ENCODE measurements at regions not wholly inside any gene's neighbourhood (a gene's known extent, or its start where the extent isn't known, plus 50 kb on each side); places are given as distances from the start of the nearest gene placed in this dataset.

DNA sequence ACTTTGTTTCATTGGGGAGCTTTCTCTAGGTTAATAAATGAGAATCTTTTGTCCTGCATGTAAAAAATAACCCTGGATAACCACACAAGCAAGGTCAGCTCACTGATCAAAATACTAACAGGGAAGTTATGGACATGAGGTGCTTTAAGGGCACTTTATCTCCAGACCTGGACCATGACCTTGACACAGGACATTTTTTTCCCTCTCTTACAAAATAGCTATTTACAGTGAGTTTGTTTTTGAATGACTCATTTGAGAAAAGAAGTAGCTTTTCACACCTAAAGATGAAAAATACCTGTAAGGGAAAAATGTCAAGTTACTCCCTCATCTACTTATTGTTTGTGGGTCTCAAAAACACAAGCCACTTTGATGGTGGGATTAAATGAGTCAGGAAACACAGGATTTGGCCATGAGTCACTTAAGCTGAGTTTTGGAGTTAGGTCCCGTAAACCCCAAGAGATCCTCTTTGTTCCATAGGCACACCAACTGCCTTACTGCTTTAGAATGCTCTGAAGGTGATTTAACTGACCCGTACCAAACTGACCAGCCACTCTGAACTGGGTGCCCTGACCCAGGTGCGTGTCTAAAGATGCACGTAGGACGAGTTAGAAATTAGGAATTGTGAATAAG, 479.3 kb upstream of the NXPH2 start:
- DNase-seq (ENCODE audit: extremely low spot score in 2 of 2), result no peak
- Histone ChIP-seq H3K4me3 (no peak overlapping the region), H3K36me3 (no peaks in the 10 kb centered on the region), H3K9me3 (no peaks in the 10 kb centered on the region), H3K27ac (no peak overlapping the region), H3K27me3 (no peaks in the 10 kb centered on the region), H3K4me1 (no peaks in the 10 kb centered on the region)
- intact Hi-C loops (cut with DNase I), result no loop called here
- TF ChIP-seq CTCF (IDR thresholded peaks at IDR 0.05), result no peak
- no peak for TF ChIP-seq POLR2A (IDR thresholded peaks at IDR 0.05)
- TF ChIP-seq POLR2AphosphoS5 (IDR thresholded peaks at IDR 0.05; ENCODE audit: insufficient read depth in 1 of 2, low read depth in 1 of 2), result no peak

DNA sequence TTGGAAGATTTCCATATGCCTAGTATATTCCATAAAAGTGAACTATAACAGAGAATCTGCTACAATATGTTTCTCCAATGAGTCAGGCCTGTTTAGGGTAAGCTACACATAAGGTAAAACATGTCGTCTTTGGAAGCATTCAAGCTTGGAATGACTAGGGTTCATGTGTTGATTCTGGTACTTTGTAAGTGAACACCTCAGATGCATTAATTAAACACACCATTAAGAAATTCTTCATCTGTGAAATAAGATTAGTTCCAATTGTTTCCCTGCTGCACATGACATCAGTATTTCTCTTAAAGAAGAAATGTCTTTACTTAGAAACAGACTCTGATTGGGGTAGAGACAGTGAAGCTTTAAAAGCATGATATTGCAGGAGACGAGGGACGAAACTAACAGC, 461.1 kb upstream of the NXPH2 start:
- no peak for DNase-seq (ENCODE audit: extremely low spot score in 2 of 2)
- no peak for TF ChIP-seq POLR2AphosphoS5 (IDR thresholded peaks at IDR 0.05; ENCODE audit: insufficient read depth in 1 of 2, low read depth in 1 of 2)
- no peak for TF ChIP-seq CTCF (IDR thresholded peaks at IDR 0.05)
- TF ChIP-seq POLR2A (IDR thresholded peaks at IDR 0.05), result no peak
- H3K4me1 ChIP-seq, result no peaks in the 10 kb centered on the region
- no peak overlapping the region for H3K4me3 ChIP-seq
- H3K27me3 ChIP-seq, result no peaks in the 10 kb centered on the region
- intact Hi-C loops (cut with DNase I), result no loop called here
- no peak overlapping the region for H3K27ac ChIP-seq
- H3K9me3 ChIP-seq, result no peaks in the 10 kb centered on the region
- no peaks in the 10 kb centered on the region for H3K36me3 ChIP-seq

DNA sequence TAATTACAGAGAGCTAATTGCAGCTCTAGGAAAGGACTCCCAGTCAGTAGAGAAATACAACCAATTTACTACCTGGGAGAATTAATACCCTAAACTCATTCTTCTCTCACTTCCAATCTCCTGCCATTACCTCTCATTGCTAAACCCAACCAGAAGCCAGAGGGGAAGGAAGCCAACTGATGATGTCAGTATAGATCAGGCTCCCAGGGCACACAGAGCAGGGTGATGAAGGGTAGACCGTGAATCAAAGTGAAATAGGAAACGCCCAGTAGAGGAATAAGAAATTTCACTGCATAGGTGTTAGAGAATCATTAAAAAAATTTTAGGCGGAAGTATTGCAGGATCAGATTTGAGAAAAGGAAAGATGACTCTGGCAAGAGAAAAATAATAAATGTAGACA, 456.8 kb upstream of the NXPH2 start:
- Histone ChIP-seq H3K4me1 (no peaks in the 10 kb centered on the region), H3K27me3 (no peaks in the 10 kb centered on the region), H3K4me3 (no peak overlapping the region), H3K9me3 (no peaks in the 10 kb centered on the region), H3K27ac (no peak overlapping the region), H3K36me3 (no peaks in the 10 kb centered on the region)
- no peak for DNase-seq (ENCODE audit: extremely low spot score in 2 of 2)
- intact Hi-C loops (cut with DNase I), result no loop called here
- no peak for TF ChIP-seq CTCF (IDR thresholded peaks at IDR 0.05)
- no peak for TF ChIP-seq POLR2A (IDR thresholded peaks at IDR 0.05)
- TF ChIP-seq POLR2AphosphoS5 (IDR thresholded peaks at IDR 0.05; ENCODE audit: insufficient read depth in 1 of 2, low read depth in 1 of 2), result no peak

- Histone ChIP-seq H3K27me3 (no peaks in the 10 kb centered on the region), H3K36me3 (no peaks in the 10 kb centered on the region), H3K9me3 (no peaks in the 10 kb centered on the region), H3K27ac (no peak overlapping the region), H3K4me3 (no peak overlapping the region), H3K4me1 (no peaks in the 10 kb centered on the region)
- intact Hi-C loops (cut with DNase I), result no loop called here
- no peak for DNase-seq (ENCODE audit: extremely low spot score in 2 of 2)
- TF ChIP-seq CTCF (IDR thresholded peaks at IDR 0.05) (no peak), POLR2AphosphoS5 (IDR thresholded peaks at IDR 0.05; ENCODE audit: insufficient read depth in 1 of 2, low read depth in 1 of 2) (no peak), POLR2A (IDR thresholded peaks at IDR 0.05) (no peak)
These were observed 450.7 kb upstream of the NXPH2 start for GRCh38 chr2:139230881-139231280.

DNA sequence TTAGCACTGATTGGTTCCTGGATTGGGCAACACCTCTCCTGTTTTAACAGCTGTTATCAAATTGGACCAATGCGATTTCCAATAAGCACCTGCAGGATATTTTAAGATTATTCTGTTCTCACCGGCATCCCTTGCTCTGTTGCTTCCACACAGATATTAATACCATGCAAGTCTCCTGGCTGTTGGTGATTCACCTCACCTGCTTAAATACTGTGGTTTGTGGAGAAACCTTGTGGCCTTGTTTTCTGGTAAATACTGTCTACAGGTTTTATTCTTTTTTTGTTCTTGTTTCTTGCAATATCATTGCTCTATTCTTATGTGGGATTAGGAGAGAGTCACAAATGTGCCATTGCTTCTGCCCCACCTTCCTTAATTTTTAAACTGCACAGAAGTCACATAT, 448.1 kb upstream of the NXPH2 start:
- intact Hi-C loops (cut with DNase I), result no loop called here
- no peaks in the 10 kb centered on the region for H3K4me1 ChIP-seq
- H3K36me3 ChIP-seq, result no peaks in the 10 kb centered on the region
- TF ChIP-seq POLR2AphosphoS5 (IDR thresholded peaks at IDR 0.05; ENCODE audit: insufficient read depth in 1 of 2, low read depth in 1 of 2) (no peak), CTCF (IDR thresholded peaks at IDR 0.05) (no peak), POLR2A (IDR thresholded peaks at IDR 0.05) (no peak)
- no peak overlapping the region for H3K27ac ChIP-seq
- H3K9me3 ChIP-seq, result no peaks in the 10 kb centered on the region
- H3K27me3 ChIP-seq, result no peaks in the 10 kb centered on the region
- H3K4me3 ChIP-seq, result no peak overlapping the region
- DNase-seq (ENCODE audit: extremely low spot score in 2 of 2), result no peak

Data from vagina (tissue), 2 donors.